ENCODE measurements at regions not wholly inside any gene's neighbourhood (a gene's known extent, or its start where the extent isn't known, plus 50 kb on each side); places are given as distances from the start of the nearest gene placed in this dataset.
"Not testable (repeated sequence)": the region's sequence is repeated elsewhere in the genome, so short reads cannot be mapped to it uniquely, and the experiment has no call there.

DNA sequence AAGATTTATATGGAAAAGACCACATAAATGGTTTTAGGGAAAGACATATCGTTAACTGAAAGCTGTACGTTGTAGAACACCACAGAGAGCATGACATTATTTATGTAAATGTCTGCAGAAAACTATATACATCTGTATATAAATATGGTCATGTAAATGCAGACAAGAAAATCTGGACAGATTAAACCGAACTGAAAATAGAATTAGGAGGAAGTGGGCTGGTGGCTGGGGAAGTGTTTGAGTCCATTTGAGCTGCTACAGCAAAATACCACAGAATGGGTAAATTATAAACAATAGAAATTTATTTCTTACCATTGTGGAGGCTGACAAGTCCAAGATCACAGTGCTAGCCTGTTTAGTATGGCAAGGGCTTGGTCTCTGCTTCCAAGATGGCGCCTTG lies 56.3 kb upstream of the USP6NL start:
- TF ChIP-seq, protein P1, sequence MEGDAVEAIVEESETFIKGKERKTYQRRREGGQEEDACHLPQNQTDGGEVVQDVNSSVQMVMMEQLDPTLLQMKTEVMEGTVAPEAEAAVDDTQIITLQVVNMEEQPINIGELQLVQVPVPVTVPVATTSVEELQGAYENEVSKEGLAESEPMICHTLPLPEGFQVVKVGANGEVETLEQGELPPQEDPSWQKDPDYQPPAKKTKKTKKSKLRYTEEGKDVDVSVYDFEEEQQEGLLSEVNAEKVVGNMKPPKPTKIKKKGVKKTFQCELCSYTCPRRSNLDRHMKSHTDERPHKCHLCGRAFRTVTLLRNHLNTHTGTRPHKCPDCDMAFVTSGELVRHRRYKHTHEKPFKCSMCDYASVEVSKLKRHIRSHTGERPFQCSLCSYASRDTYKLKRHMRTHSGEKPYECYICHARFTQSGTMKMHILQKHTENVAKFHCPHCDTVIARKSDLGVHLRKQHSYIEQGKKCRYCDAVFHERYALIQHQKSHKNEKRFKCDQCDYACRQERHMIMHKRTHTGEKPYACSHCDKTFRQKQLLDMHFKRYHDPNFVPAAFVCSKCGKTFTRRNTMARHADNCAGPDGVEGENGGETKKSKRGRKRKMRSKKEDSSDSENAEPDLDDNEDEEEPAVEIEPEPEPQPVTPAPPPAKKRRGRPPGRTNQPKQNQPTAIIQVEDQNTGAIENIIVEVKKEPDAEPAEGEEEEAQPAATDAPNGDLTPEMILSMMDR (IDR thresholded peaks at IDR 0.05; ENCODE audit: low read depth, low read length): no peak
- DNase-seq (ENCODE audit: low read depth in 2 of 2): no peak
- no peak overlapping the region for H3K4me3 ChIP-seq (replicated peaks in 1 of 2; ENCODE audit: low read depth in 2 of 2, low read length in 2 of 2)

DNA sequence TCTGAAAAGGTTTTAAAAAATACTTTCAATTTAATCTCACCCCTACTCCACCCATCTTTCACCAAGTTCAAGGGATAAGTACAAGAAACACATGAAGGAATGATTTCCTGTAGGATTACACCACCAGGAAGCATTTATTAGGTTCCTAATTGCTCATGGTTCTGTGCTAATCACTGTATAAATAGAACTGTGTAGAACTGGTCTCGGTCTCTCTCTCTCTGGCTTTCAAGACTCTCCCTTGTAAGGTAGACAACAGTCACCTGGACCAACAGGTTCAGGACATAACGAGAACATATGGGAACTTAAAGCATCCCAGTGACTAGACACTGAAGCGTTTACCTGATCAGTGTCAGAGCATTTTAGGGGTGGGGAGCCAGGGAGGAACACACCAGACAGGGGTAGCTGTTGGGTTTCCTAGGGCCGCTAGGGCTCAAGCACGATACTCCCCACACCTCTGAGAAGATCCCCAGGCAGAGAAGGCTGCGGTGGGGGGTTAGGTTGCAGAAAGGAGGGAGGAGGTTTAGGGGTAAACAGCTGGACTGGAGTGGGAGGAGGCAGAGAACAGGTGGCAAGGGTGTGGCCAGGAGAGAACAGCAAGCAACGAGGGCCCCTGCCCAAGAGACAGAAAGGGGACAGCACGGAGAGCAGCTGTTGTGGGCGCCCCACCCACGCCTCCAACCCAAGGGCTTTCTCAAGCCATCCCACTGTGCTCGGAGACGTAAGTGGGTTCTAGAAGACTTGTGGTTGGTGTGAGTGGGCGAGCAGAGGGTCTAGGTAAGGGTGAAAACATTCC lies 52.5 kb upstream of the USP6NL start:
- TF ChIP-seq, protein P1 (IDR thresholded peaks at IDR 0.05; ENCODE audit: low read depth, low read length): no peak
- no peak for DNase-seq (ENCODE audit: low read depth in 2 of 2)
- no peak overlapping the region for H3K4me3 ChIP-seq (replicated peaks in 1 of 2; ENCODE audit: low read depth in 2 of 2, low read length in 2 of 2)

DNA sequence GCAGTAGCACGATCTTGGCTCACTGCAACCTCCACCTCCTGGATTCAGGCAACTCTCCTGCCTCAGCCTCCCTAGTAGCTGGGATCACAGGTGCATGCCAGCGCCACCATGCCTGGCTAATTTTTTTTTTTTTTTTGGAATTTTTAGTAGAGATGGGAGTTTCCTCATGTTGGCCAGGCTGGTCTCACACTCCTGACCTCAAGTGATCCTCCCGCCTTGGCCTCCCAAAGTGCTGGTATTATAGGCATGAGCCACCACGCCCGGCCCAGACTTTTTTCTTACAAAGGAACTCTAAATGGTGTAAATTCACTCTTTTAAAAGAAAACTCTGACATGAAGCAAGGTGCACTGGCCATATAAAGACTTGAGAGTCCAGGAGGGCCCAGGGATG lies 51.7 kb upstream of the USP6NL start:
- not testable (repeated sequence) for H3K4me3 ChIP-seq (replicated peaks in 1 of 2; ENCODE audit: low read depth in 2 of 2, low read length in 2 of 2); DNase-seq (ENCODE audit: low read depth in 2 of 2)

DNA sequence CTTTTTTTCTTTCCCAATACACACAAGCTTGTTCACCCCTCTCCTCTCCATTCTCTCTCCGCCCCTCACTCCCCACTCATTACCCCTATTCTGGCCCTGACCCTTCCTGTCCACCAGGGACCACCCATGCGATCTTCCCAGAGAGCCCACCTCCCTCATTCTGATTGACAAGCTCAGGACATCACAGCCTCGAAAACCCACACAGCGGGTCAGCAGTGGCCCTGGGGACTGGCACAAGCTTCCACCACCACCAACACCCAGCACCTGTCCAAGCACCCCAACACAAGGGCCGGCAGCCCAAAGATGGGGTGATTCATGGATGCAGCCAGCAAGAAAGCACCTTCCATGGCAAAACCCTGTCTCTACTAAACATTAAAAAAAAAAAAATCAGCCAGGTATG lies 50.0 kb upstream of the USP6NL start:
- TF ChIP-seq, protein P1 (IDR thresholded peaks at IDR 0.05; ENCODE audit: low read depth, low read length): no peak

More for the DNA sequence above, 50.0 kb upstream of the USP6NL start:
- no peak for DNase-seq (ENCODE audit: low read depth in 2 of 2)
- H3K4me3 ChIP-seq (replicated peaks in 1 of 2; ENCODE audit: low read depth in 2 of 2, low read length in 2 of 2): no peak overlapping the region
